HUDEP-2 (cell line): ENCODE measurements at regions not wholly inside any gene's neighbourhood (a gene's known extent, or its start where the extent isn't known, plus 50 kb on each side); places are given as distances from the start of the nearest gene placed in this dataset.
"Not testable (repeated sequence)": the region's sequence is repeated elsewhere in the genome, so short reads cannot be mapped to it uniquely, and the experiment has no call there.

ENCODE experiments used
- DNase-seq, 76 experiments: peaks; one replicate each; lab custom pipeline; 2025; ENCODE audit not compliant: unreplicated experiment in 76 of 76; lab: John Stamatoyannopoulos, UW

DNA sequence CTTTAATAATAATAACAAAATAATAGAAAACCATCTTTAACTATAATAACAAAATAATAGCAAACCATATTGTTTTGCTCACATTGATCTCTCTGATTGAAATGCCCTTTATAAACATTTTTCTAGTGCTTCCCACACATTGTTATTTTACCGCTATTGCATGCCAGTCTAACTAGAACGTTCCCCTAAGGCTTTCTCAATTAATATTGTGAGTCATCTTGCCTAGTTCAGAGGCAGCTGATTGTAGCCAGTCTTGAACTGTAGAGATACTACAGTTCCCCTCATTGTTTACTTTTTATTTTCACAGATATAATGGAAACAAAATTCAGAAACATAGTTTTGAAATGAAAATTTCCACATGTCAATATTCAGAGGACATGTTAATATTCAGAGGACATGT, 192.3 kb upstream of the ADGRL4 start:
- DNase-seq: no peak

GRCh38 chr1:79197421-79197820, 190.9 kb upstream of the ADGRL4 start:
- no peak for DNase-seq

DNA sequence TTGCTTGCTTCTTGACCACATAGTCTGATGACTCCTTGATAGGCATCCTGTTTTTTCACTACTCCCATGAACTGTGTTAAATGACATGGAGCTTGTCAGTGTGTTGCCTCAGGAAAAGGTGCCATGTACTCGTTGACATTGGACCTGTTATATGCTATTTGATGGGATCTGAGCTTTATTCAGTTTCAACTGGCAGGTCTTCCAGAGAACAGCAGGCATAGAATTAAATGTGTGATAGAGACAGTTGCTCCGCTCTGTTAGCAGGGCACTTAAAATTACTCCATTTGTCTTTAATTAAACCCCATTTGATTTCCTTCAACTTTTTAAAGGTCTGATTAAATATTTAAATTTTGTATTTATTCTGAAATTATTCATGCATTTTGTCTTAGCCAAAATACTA, 189.7 kb upstream of the ADGRL4 start:
- DNase-seq: no peak

DNA sequence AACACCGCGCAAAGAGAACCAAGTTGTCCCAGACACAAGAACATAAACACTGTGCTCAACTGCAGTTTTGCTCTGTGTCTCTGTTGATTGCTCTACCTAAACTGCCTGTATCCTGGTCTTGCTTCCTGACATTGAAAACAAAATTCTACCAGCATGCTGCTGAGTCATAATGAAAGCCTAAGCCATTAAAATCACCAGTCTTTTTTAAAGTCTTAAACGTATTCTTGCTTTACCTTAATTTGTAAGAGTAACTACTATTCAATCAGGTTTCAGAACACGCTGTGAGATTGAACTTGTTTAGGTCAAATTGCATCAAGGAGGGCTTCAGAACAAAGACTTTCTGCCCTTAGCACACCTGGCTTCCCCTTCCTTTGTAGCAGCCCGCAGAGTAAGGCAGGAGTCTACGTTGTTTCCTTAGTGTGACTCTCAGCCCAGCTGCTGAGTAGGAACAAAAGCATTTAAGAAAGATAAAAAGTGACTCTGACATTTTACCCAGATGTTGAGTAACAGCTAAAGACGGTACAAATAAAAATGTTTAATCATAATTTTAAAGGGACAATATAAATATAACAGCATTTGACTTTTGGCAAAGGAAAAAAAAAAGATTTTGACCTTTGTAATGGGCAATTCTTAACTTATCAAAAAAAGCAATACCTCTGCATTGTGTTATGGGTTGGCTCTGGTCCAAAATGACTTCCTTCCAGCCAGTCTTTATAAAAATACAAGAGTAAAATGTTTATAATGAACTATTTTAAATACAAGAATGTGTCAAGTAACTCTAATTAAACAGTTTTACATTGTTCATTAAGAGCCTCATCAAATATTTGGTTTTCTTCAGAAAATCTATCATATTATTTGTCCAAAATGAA, 186.9 kb upstream of the ADGRL4 start:
- no peak for DNase-seq

- DNase-seq: no peak
These were observed 183.5 kb upstream of the ADGRL4 start for GRCh38 chr1:79190074-79190473.

DNA sequence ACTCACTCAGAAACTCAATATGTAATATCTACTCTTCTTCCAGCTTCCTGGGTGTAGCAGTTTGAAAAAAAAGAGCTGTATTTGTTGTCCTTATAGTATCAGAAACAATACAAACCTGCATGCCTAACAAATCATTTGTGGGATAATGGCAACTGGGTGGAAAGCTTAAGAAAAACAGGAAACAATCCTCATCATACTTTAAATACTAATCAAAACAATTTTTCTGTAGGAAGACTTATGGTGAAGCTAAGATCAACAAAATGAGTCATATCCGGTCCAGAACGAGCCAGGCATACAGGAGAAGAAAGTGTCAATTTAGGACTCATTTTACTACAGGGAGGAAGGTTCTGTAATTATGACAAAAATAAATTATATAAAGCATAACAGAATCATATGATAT, 181.8 kb upstream of the ADGRL4 start:
- DNase-seq: no peak

- DNase-seq: no peak
These were observed 179.7 kb upstream of the ADGRL4 start for GRCh38 chr1:79186260-79186659.

GRCh38 chr1:79177844-79178243, 171.3 kb upstream of the ADGRL4 start:
- DNase-seq: no peak

DNA sequence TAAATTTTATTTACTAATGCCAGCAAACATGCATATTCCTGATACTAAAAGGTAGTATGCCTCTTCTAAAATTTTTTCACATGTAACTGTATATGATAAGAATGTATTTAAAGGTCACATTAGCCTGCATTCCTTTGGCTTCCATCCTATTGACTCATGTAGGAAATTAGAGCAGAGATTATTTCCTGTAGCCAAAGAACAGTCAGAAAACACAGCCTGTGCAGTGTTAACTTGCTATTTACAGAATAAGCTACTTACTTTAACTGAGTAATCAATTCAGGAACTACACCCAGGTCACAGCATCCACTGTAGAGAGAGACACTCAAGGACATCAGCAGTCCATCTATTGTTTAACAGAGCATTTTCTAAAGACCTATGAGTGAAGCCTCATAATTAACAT, 154.5 kb upstream of the ADGRL4 start:
- DNase-seq: no peak

DNA sequence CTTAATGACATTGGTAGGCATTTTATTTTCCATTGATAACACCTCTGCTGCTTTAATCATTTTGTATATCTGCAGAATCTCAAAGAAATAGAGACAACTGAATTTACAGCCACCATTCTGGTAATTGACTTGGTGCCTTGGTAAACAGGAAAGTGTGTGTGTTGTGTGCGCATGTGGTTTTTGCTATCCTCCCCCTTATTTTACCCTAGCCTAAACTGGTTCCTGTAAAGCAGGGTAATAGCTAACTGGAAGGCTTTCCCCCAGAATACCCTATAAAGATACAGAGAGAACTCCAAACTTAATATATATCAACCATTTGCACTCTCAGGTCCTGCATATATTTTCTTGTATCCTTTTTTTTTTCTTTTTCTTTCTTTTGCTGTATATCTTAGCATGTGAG, 149.5 kb upstream of the ADGRL4 start:
- no peak for DNase-seq

- DNase-seq: no peak
These were observed 144.7 kb upstream of the ADGRL4 start for GRCh38 chr1:79151006-79151796.

DNA sequence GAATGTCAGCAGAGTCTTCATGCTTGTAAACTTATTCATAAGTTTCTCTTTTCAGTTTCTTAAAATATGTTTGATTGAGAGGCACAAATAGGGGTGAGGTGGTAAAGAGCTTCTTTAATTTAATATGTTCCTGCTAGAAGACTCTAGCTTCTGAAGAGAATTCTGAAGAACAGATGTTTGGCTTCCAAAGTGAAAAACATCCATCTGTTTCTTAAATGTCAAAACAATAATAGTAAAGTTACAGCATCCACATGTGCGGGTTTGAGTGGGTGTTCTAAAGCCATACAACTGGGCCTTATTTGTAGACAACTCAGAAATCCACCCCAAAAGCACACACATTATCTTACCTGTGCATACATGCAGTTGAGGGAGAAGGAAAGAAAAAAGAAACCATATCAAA, 144.0 kb upstream of the ADGRL4 start:
- no peak for DNase-seq

GRCh38 chr1:79138227-79138626, 131.7 kb upstream of the ADGRL4 start:
- DNase-seq: not testable (repeated sequence)

- DNase-seq: no peak
These were observed 127.3 kb upstream of the ADGRL4 start for GRCh38 chr1:79133774-79134364.

DNA sequence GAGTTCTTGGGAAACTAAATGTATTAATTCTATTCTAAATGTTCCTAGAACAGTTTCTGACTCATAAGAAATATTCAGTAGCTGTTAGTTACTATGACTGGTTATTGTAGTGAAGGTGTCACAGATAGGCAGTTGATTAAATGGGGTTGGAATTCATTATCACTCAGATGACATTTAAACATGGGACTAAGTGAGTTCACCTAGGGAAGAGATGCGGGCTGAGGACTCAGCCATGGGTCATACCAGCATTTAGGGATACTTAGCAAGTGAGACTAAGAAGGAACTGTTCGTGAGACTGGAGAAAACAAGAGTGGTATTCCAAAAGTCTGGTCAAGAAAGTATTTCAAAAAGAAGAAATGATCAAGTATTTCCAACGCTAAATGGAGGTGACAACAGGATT, 125.1 kb upstream of the ADGRL4 start:
- DNase-seq: no peak

- no peak for DNase-seq
These were observed 123.4 kb upstream of the ADGRL4 start for GRCh38 chr1:79129914-79130313.

- DNase-seq: no peak
These were observed 122.2 kb upstream of the ADGRL4 start for GRCh38 chr1:79128722-79129121.

- no peak for DNase-seq
These were observed 118.2 kb upstream of the ADGRL4 start for GRCh38 chr1:79124756-79125155.

DNA sequence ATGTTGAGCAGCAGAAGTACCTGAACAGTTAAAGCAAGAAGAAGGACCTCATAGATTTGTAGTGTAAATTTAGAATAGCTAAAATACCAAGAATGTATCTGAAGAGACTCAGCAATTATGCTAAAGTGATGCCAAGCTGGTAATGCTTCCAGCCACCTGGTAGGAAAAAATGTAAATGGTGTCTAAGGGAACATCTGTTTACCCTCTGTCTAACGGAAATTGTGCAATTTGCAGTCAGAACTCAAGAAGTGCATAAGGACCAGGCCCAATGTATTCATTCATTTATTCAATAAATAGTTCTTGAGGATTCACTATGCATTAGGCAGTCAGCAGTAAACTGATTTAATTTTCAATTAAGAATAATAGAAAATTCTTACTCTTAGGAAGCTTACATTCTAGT, 116.0 kb upstream of the ADGRL4 start:
- no peak for DNase-seq

DNA sequence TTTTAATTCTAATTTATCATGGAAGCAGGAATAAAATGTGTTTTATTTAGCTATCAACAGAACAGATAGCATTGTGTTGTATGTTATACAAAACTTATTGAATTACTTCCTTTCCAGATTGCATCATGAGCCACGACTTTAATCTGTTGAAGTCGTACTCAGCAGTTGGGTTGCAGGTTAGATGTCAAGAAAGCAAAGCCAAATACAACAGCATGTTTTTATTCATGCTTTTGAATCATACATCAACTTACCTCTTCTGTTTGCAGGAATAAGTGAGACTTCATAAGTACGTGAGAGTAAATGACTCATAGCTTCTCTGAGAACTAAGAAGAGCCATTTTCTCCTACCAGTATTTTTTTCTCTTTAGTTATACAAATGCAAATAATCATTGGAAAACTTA, 110.8 kb upstream of the ADGRL4 start:
- no peak for DNase-seq

GRCh38 chr1:79113836-79114235, 107.3 kb upstream of the ADGRL4 start:
- DNase-seq: no peak

DNA sequence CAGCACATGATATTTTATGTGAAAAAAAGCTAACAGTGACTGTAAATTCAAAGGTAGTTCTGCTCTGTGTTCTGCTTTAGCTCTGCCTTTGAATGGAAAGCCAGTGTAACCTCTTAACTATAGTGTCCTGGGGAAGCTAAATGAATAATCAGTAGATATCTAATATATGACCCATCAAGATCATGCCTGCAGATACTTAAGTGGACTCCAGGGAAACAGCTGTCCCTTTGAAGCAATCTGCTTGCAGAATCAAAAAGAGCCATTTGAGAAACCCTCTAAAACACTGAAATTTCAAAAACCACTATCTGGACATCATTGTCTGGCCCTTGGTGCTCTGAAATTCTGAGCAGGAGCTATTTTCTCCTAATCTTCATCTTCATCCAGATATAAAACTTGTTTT, 104.2 kb upstream of the ADGRL4 start:
- no peak for DNase-seq
